A549 (cell line): ENCODE measurements at regions not wholly inside any gene's neighbourhood (a gene's known extent, or its start where the extent isn't known, plus 50 kb on each side); places are given as distances from the start of the nearest gene placed in this dataset.
"Not testable (repeated sequence)": the region's sequence is repeated elsewhere in the genome, so short reads cannot be mapped to it uniquely, and the experiment has no call there.

Experiments used
- ATAC-seq, 2 experiments: fragments of 200-7000 bp in 1 of 2; fragments of >200 bp in 1 of 2; cut with Nextera tagmentation in 1 of 2; cut with Tn5 transposase in 1 of 2; 3 replicates each; pipeline versions ENCODE4 v1.8.0 to v1.9.1; 2018 to 2020; ENCODE audit warnings: mild to moderate bottlenecking in 1 of 2, moderate library complexity in 1 of 2
- CTCF ChIA-PET: fragments of 300-600 bp; sonication (Branson Sonifier 250); formaldehyde crosslinking; extraction: SDS; loops from one replicate; lab custom pipeline; 2021; ENCODE audit warnings: antibody characterized with exemption, inconsistent platforms; lab: Yijun Ruan, JAX
- POLR2A ChIA-PET: fragments of 350-600 bp; formaldehyde crosslinking; extraction: SDS; loops from one replicate; lab custom pipeline; 2021; ENCODE audit warnings: antibody characterized with exemption, inconsistent platforms; lab: Yijun Ruan, JAX
- DNase-seq, 2 experiments: peaks; one replicate each; pipeline versions ENCODE4 v3.0.0 to v3.0.0-alpha.2; 2011 to 2016; ENCODE audit warnings: low read depth in 1 of 2, low spot score in 1 of 2
- FAIRE-seq: peaks from 2 replicates; lab custom pipeline; 2011; peaks lifted over from hg19 to GRCh38; lab: Jason Lieb, UNC
- H3K27ac ChIP-seq, 2 experiments: fragments of >200 bp; sonication (Bioruptor Twin); formaldehyde crosslinking; 3 replicates each; pipeline ENCODE4 v1.5.1; 2016 to 2017
- H3K4me1 ChIP-seq: fragments of >200 bp; sonication (Bioruptor Twin); formaldehyde crosslinking; 3 replicates; pipeline ENCODE4 v1.6.1; 2016
- H3K4me2 ChIP-seq: fragments of >200 bp; sonication (Bioruptor Twin); formaldehyde crosslinking; 3 replicates; pipeline ENCODE4 v1.6.1; 2016
- H3K4me3 ChIP-seq: fragments of >200 bp; sonication (Bioruptor Twin); formaldehyde crosslinking; 3 replicates; pipeline ENCODE4 v1.5.1; 2016
- H3K9me3 ChIP-seq: fragments of >200 bp; sonication (Bioruptor Twin); formaldehyde crosslinking; 3 replicates; pipeline ENCODE4 v1.6.1; 2016
- CHD2 ChIP-seq: fragments of 150-350 bp; IDR thresholded peaks from 2 replicates; pipeline ENCODE4 v1.6.1; 2014; ENCODE audit warnings: low read length; ENCODE audit not compliant: partially characterized antibody
- FOSB ChIP-seq: fragments of 250-450 bp; sonication (Bioruptor Pico); IDR thresholded peaks from 2 replicates; pipeline ENCODE4 v1.5.0; 2020; ENCODE audit warnings: mild to moderate bottlenecking, moderate library complexity
- FOXS1 ChIP-seq: fragments of 250-450 bp; sonication (Bioruptor Pico); IDR thresholded peaks from 2 replicates; pipeline ENCODE4 v1.5.0; 2020; ENCODE audit warnings: mild to moderate bottlenecking, moderate library complexity
- HOXB5 ChIP-seq: fragments of 250-450 bp; sonication (Bioruptor Pico); IDR thresholded peaks from 2 replicates; pipeline ENCODE4 v1.5.0; 2020; ENCODE audit warnings: mild to moderate bottlenecking, moderate library complexity
- RAD21 ChIP-seq, 2 experiments: fragments of >200 bp in 1 of 2; sonication (Bioruptor Twin) in 1 of 2; formaldehyde crosslinking in 1 of 2; IDR thresholded peaks in 1 of 2; conservative IDR thresholded peaks in 1 of 2; 2 replicates in 1 of 2; 3 replicates in 1 of 2; pipeline ENCODE4 v1.6.1; 2012 to 2018; ENCODE audit warnings: inconsistent platforms in 1 of 2
- RCOR1 ChIP-seq: fragments of 150-350 bp; IDR thresholded peaks from 2 replicates; pipeline ENCODE4 v1.6.1; 2014; ENCODE audit warnings: antibody characterized with exemption, low read length, low read depth
- RNF2 ChIP-seq: fragments of 200-600 bp; sonication (generic); IDR thresholded peaks from 2 replicates; pipeline ENCODE4 v1.6.1; 2016; ENCODE audit warnings: low read depth, mild to moderate bottlenecking, antibody characterized with exemption, moderate library complexity, borderline replicate concordance
- SMC3 ChIP-seq: fragments of >200 bp; sonication (Bioruptor Twin); formaldehyde crosslinking; IDR thresholded peaks from 3 replicates; pipeline ENCODE4 v1.6.1; 2018; ENCODE audit warnings: inconsistent platforms
- ZC3H11A ChIP-seq: fragments of 450-650 bp; IDR thresholded peaks from 2 replicates; pipeline ENCODE4 v1.6.1; 2014; ENCODE audit warnings: antibody characterized with exemption, mild to moderate bottlenecking
- ZFP36 ChIP-seq: fragments of 450-650 bp; IDR thresholded peaks from 2 replicates; pipeline ENCODE4 v1.6.1; 2014; ENCODE audit warnings: borderline replicate concordance; ENCODE audit not compliant: partially characterized antibody
- WGBS: methylation state at CpG from one replicate; pipeline ENCODE4 v1.1.6; 2017; ENCODE audit errors: missing lambda C conversion rate; 5-methylcytosine and 5-hydroxymethylcytosine counted together
- TF ChIP-seq, protein P1 (sequence below): fragments of 250-450 bp; sonication (Bioruptor Pico); IDR thresholded peaks from 2 replicates; pipeline ENCODE4 v1.5.0; 2021; ENCODE audit warnings: mild to moderate bottlenecking, moderate library complexity, borderline replicate concordance
- TF ChIP-seq, protein P2 (sequence below): fragments of >200 bp; sonication (Bioruptor Twin); formaldehyde crosslinking; IDR thresholded peaks from 3 replicates; pipeline ENCODE4 v1.6.1; 2016
- TF ChIP-seq, protein P3 (sequence below): IDR thresholded peaks from 2 replicates; pipeline ENCODE4 v1.6.1; 2012; ENCODE audit warnings: low read depth, borderline replicate concordance
- TF ChIP-seq, protein P4 (sequence below): IDR thresholded peaks from 2 replicates; pipeline ENCODE4 v1.6.1; 2012
- TF ChIP-seq, protein P5 (sequence below): fragments of >200 bp; sonication (Bioruptor Twin); formaldehyde crosslinking; IDR thresholded peaks from 3 replicates; pipeline ENCODE4 v1.5.1; 2016

DNA sequence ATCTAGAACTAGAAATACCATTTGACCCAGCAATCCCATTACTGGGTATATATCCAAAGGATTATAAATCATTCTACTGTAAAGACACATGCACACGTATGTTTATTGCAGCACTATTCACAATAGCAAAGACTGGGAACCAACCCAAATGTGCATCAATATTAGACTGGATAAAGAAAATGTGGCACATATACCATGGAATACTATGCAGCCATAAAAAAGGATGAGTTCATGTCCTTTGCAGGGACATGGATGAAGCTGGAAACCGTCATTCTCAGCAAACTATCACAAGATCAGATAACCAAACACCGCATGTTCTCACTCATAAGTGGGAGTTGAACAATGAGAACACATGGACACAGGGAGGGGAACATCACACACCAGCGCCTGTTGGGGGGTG is 94.2 kb downstream of the HNRNPD start:
- WGBS, result 18% methylated on average over 3 of the region's 4 CpGs
- H3K9me3 ChIP-seq, POLR2A ChIA-PET, H3K4me3 ChIP-seq, FAIRE-seq, ATAC-seq, H3K27ac ChIP-seq, DNase-seq, H3K4me1 ChIP-seq, CTCF ChIA-PET, H3K4me2 ChIP-seq: not testable (repeated sequence)

DNA sequence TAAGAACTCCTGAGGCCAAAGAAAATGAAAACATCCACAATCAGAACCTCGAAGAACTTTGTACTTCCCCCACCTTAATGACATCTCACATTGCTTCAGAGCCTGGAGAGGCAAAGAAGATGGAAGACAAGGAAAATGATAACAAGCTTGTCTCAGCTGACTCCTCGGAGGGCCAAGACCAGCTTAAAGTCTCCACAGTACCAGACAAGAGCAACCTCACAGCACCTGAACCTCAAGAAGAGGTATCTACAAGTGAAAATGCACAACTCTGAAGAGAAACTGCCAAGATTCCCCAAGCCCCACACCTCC is 97.5 kb downstream of the HNRNPD start:
- WGBS, result 6% methylated on average over 2 of the region's 2 CpGs
- FAIRE-seq (no peak), DNase-seq (no peak), ATAC-seq (no peak)
- H3K4me3 ChIP-seq, result no peak overlapping the region
- ChIA-PET POLR2A (no interaction called here), CTCF (interaction anchor here (1.0 to 1.3 kb wide), 2 partner anchors 84 kb away, joined by 3 read pairs; no protein-coding TSS in a partner anchor)
- H3K4me1 ChIP-seq, result no peaks in the 10 kb centered on the region
- no peak overlapping the region for H3K27ac ChIP-seq
- H3K4me2 ChIP-seq, result no peak overlapping the region
- TF ChIP-seq, protein P1, sequence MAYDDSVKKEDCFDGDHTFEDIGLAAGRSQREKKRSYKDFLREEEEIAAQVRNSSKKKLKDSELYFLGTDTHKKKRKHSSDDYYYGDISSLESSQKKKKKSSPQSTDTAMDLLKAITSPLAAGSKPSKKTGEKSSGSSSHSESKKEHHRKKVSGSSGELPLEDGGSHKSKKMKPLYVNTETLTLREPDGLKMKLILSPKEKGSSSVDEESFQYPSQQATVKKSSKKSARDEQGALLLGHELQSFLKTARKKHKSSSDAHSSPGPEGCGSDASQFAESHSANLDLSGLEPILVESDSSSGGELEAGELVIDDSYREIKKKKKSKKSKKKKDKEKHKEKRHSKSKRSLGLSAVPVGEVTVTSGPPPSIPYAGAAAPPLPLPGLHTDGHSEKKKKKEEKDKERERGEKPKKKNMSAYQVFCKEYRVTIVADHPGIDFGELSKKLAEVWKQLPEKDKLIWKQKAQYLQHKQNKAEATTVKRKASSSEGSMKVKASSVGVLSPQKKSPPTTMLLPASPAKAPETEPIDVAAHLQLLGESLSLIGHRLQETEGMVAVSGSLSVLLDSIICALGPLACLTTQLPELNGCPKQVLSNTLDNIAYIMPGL (CRISPR knock-in tag), result no peak
- TF ChIP-seq, protein P2, sequence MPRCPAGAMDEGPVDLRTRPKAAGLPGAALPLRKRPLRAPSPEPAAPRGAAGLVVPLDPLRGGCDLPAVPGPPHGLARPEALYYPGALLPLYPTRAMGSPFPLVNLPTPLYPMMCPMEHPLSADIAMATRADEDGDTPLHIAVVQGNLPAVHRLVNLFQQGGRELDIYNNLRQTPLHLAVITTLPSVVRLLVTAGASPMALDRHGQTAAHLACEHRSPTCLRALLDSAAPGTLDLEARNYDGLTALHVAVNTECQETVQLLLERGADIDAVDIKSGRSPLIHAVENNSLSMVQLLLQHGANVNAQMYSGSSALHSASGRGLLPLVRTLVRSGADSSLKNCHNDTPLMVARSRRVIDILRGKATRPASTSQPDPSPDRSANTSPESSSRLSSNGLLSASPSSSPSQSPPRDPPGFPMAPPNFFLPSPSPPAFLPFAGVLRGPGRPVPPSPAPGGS, result no peak
- no peak for TF ChIP-seq RCOR1
- TF ChIP-seq, protein P3, sequence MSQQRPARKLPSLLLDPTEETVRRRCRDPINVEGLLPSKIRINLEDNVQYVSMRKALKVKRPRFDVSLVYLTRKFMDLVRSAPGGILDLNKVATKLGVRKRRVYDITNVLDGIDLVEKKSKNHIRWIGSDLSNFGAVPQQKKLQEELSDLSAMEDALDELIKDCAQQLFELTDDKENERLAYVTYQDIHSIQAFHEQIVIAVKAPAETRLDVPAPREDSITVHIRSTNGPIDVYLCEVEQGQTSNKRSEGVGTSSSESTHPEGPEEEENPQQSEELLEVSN, result no peak
- no peak for TF ChIP-seq FOSB
- no peak for TF ChIP-seq RNF2
- TF ChIP-seq ZFP36, result no peak
- no peak for TF ChIP-seq CHD2
- TF ChIP-seq ZC3H11A, result no peak
- TF ChIP-seq HOXB5, result no peak
- TF ChIP-seq, protein P4, sequence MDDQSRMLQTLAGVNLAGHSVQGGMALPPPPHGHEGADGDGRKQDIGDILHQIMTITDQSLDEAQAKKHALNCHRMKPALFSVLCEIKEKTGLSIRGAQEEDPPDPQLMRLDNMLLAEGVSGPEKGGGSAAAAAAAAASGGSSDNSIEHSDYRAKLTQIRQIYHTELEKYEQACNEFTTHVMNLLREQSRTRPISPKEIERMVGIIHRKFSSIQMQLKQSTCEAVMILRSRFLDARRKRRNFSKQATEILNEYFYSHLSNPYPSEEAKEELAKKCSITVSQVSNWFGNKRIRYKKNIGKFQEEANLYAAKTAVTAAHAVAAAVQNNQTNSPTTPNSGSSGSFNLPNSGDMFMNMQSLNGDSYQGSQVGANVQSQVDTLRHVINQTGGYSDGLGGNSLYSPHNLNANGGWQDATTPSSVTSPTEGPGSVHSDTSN, result no peak
- TF ChIP-seq, protein P5, sequence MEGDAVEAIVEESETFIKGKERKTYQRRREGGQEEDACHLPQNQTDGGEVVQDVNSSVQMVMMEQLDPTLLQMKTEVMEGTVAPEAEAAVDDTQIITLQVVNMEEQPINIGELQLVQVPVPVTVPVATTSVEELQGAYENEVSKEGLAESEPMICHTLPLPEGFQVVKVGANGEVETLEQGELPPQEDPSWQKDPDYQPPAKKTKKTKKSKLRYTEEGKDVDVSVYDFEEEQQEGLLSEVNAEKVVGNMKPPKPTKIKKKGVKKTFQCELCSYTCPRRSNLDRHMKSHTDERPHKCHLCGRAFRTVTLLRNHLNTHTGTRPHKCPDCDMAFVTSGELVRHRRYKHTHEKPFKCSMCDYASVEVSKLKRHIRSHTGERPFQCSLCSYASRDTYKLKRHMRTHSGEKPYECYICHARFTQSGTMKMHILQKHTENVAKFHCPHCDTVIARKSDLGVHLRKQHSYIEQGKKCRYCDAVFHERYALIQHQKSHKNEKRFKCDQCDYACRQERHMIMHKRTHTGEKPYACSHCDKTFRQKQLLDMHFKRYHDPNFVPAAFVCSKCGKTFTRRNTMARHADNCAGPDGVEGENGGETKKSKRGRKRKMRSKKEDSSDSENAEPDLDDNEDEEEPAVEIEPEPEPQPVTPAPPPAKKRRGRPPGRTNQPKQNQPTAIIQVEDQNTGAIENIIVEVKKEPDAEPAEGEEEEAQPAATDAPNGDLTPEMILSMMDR, result no peak
- no peak for TF ChIP-seq SMC3
- no peaks in the 10 kb centered on the region for H3K9me3 ChIP-seq

DNA sequence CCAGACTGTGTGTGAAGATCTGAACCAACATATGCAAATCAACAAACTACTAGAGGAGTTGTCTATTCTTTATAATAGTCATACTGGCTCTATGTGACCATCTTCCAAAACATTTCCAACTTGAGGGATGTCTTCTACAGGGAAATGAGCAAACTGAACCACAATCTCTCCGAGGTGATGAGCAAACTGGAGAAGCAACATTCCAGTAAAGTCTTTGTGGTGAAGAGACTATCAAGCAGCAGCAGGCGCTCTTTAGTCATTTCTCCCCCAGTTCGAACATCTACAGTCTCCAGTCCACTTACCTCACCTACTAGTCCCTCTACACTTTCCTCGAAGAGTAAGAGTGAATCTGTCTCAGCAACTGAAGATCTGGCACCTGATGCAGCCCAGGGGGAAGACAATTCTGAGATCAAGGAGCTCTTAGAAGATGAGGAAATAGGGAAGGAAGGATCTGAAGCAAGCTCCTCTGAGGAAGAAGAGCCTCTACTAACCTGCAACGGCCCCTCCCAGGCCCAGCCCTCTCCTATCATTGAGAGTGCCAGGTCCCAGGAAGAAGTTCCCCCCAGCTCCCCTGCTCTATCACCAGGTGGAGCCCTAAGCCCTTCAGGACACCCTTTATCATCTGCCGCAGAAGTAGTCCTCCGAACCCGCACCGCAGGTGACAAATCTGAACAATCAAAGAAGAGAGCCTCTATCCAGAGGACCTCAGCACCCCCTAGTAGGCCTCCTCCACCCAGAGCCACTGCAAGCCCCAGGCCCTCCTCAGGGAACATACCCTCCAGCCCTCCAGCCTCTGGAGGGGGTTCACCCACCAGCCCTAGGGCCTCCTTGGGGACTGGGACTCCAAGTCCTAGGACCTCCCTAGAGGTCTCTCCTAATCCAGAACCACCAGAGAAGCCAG is 98.1 kb downstream of the HNRNPD start:
- Histone ChIP-seq H3K9me3 (no peaks in the 10 kb centered on the region), H3K4me1 (no peaks in the 10 kb centered on the region), H3K4me2 (no peak overlapping the region), H3K4me3 (no peak overlapping the region), H3K27ac (no peak overlapping the region)
- WGBS, result 7% methylated on average over 9 of the region's 9 CpGs
- TF ChIP-seq FOXS1 (CRISPR knock-in tag) (no peak), RAD21 (conservative IDR thresholded peaks at IDR 0.05 in 1 of 2, IDR thresholded peaks at IDR 0.05 in 1 of 2) (peak in 1 of 2 experiments; percentile 36; a peak in 2 of 5 replicates)
- ChIA-PET CTCF (interaction anchor here (0.8 to 1.3 kb wide), 3 partner anchors 9 to 466 kb away, joined by 3 read pairs; no protein-coding TSS in a partner anchor), POLR2A (no interaction called here)
- ATAC-seq (peak; percentile 62 to 77; a peak in 4 of 6 replicates), FAIRE-seq (no peak), DNase-seq (peak; percentile 10 to 11)

DNA sequence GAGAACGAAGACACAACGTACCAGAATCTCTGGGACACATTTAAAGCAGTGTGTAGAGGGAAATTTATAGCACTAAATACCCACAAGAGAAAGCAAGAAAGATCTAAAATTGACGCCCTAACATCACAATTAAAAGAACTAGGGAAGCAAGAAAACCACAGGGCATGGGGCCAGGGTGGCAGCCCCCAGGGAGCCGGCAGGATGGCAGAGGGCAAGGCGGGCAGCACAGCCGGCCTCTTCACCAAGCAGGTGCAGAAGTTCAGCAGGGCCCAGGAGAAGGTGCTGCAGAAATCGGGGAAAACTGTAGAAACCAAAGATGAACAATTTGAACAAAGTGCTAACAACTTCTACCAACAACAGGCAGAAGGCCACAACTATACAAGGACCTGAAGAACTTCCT is 99.1 kb downstream of the HNRNPD start:
- DNase-seq, FAIRE-seq, ATAC-seq, H3K27ac ChIP-seq, H3K4me1 ChIP-seq, POLR2A ChIA-PET, H3K4me3 ChIP-seq, H3K4me2 ChIP-seq, H3K9me3 ChIP-seq: not testable (repeated sequence)
- CTCF ChIA-PET, result interaction anchor here (1.2 to 1.3 kb wide), 2 partner anchors 10 to 85 kb away, joined by 3 read pairs; no protein-coding TSS in a partner anchor
- WGBS, result 35% methylated on average over 7 of the region's 7 CpGs

DNA sequence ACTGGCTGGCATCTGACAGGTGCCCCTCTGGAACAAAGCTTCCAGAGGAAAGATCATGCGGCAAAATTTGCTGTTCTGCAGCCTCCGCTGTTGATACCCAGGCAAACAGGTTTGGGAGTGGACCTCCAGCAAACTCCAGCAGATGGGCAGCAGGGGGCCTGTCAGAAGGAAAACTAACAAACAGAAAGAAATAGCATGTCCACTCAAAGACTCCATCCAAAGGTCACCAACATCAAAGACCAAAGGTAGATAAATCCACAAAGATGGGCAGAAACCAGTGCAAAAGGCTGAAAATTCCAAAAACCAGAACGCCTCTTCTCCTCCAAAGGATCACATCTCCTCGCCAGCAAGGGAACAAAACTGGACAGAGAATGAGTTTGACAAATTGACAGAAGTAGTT is 101.3 kb downstream of the HNRNPD start:
- CTCF ChIA-PET, result interaction anchor here (1.3 kb wide), 1 partner anchor 806 kb away, joined by 5 read pairs; no protein-coding TSS in a partner anchor
- POLR2A ChIA-PET, H3K9me3 ChIP-seq, H3K4me1 ChIP-seq, ATAC-seq, H3K4me3 ChIP-seq, DNase-seq, H3K27ac ChIP-seq, FAIRE-seq, H3K4me2 ChIP-seq: not testable (repeated sequence)
- WGBS, result 65% methylated on average over 4 of the region's 4 CpGs
